GM12872 (cell line): ENCODE measurements at regions not wholly inside any gene's neighbourhood (a gene's known extent, or its start where the extent isn't known, plus 50 kb on each side); places are given as distances from the start of the nearest gene placed in this dataset.

ENCODE experiments used
- CTCF ChIP-seq: IDR thresholded peaks from 3 replicates; pipeline ENCODE4 v1.5.1; 2011; ENCODE audit warnings: low read depth, mild to moderate bottlenecking, low read length, moderate library complexity; ENCODE audit not compliant: insufficient read depth

DNA sequence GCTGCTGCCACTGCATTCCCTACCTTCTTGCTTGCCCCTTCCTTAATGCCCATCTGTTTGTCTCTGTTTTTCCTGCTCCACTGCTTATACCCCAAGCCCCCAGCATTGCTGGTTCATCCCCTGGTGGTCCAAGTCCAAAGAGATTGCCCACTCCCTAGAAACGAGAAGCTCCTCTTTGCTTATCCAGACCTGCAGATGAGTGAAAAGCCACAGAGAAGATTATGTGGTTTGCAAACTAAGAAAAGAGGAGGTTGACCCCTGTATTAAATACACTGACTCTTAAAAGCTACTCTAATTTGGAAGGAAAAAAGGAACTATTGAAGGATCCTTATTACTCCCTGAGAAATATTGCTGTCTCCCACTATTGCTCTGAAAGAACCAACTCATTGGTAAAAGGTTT lies 146.8 kb upstream of the RAB4A start:
- TF ChIP-seq CTCF, result no peak

DNA sequence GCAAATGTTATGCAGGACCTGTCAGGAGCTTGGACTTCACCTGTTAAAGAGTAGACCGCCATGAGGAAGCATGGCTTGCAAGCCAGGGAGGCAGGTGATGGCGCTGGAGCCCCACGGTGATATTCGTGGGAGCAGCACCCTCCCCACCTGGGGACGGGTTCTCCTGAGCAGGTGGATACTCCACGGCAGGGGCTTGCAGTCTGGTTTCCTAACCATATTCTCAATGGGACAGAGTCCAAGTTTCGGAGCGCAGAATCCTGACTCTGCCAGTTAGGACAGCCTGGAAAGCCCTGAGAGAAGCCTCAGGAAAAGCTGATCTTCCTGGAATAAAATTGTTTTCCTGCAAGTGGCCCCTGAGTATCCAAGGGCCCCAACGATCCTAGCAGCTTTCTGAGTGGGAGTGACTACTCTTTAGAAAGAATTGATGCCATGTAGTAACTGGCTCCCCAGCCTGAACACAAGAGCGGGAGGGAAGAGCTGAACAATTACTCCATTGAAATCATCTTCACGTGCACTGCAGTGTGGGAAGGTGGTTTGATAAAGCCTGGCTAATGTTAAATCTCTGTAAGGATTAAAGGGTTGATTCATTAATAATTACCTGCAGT lies 146.3 kb upstream of the RAB4A start:
- TF ChIP-seq CTCF, result no peak

DNA sequence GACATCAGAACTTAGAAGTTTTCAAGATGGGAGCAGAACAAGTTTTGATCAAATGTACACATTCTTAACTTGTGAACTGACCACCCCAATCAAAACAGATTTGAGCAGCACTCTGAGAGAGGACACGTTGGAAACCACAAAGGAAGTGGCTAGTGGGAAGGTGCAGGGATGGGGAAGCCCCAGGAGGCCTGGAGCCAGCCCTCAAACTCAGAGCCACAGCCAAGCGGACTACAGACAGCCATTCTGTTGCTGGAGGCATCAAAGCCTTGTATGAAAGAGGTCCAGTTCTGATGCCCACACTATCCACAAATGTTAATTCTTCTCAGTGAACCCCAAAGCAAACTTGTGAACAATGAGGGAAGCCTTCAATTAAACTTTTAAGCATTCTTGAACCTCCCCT lies 143.6 kb upstream of the RAB4A start:
- no peak for TF ChIP-seq CTCF

DNA sequence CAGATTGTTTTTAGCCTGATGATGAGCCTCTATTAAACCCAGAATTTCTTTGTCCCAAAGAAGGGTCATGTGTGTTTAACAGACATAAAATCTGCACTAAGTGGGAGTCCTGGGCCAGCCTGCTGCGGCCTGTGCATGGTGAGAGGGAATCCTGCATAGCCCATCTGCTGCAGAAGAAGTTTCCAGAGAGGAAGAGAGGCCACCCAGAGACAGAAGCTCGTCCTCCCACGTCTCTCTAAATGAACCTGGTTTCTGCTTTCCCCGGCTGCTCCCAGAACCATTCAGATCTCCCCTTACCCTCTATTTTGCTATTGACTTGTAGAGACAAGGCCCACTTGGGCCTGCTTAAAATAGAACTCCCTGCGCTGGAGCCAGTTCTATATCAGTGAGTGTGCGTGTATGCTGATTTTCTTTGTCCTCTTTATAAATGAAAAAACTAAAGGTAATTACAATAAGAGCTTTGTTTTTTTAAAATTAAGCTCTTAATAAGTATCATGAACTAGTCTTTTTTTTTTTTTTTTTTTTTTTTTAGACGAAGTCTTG lies 142.8 kb upstream of the RAB4A start:
- TF ChIP-seq CTCF, result no peak

DNA sequence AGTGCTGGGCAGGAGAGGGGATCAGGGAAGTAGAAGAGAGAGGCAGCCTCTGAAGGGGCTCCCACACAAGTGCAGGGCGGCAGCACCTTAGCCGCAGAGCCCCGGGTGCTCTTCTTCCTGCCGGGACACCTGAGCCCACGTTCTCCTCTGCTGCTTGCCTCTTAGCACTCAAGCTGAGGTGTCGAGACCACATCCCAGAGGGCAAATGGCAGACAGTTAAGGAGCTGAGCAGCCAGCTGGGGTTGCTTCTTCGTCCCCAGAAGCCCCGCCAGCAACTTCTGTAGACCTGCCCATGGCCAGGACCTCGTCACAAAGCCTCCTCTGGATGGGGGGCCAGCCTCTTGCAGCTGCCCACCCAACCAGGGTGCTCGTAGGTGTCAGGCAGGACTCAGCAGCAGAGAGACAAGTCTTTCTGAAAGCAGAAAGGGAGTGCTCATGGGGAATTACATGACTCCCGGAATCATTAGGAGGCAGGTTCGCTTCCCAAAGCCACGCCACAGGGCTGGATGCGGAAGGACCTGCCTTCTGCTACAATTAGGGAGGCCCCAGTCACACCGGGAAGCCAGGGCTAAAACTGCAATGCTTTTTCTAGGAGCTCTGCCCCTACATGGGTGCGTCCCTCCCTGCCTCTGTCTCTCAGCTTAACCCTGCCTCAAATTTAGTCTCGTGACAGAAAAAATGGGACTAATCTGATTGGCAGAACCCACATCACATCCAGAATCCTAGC lies 141.4 kb upstream of the RAB4A start:
- TF ChIP-seq CTCF, result no peak

GRCh38 chr1:229130028-229130668 lies 140.8 kb upstream of the RAB4A start:
- TF ChIP-seq CTCF, result no peak
